SW480 (cell line): ENCODE measurements at regions not wholly inside any gene's neighbourhood (a gene's known extent, or its start where the extent isn't known, plus 50 kb on each side); places are given as distances from the start of the nearest gene placed in this dataset.

ENCODE experiments used
- DNase-seq: peaks from one replicate; pipeline ENCODE4 v3.0.0-alpha.2; 2016; ENCODE audit warnings: low spot score

- DNase-seq, result no peak
Measured at GRCh38 chr3:157581371-157581770, 78.2 kb upstream of the VEPH1 start.

GRCh38 chr3:157578181-157578580, 75.0 kb upstream of the VEPH1 start:
- no peak for DNase-seq

- no peak for DNase-seq
Measured at GRCh38 chr3:157574531-157574930, 71.3 kb upstream of the VEPH1 start.

GRCh38 chr3:157573780-157574378, 70.7 kb upstream of the VEPH1 start:
- peak; percentile 17 for DNase-seq

DNA sequence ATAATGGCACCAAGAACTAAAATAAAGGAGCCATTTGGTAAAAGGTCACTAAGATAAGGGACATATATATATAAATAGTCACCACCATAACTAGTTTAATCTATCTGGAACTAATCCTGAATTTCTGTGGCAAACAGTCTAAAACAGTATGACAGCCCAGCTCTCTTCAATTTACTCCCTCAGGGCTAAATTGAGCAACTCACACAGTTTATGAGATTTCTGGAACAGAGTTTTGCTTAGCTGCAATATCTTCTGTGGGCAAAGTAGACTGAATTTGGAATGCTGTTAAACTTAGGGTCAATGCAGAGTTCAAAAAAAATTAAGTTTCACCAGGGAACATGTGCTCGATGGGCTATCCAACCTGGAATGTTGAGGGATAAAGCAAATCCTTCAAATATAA, 70.1 kb upstream of the VEPH1 start:
- DNase-seq, result no peak

DNA sequence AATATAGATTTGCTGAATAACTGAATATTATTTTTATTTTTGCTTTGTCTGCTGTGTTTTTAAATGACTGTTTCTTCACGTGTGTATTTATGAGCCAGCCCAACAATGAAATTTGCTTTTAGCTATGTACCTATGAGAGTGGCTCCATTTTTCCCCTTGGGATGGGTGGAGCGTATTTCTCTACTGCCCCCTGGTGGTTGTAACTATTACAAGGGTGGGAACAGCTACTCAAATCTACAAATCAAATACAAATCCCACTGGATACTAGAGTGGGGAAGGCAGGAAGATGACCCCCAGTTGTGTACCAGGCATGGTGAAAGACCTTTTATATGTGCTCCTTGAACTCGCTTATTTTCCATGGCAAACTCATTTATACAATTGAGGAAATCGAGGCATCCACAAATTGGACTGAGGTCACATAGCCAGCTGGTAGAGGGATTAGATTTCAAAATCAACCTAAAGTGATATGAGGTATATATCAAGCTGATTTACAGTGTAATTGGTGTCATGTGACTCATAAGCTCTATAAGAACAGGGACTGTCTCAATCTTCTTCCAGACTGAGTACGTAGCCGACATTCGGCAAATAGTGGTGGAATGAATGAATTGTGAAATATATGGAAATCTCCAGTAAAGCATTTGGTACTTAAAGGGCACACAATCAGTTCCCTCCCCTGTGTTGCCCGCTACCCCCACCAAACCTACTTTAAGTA, 69.5 kb upstream of the VEPH1 start:
- DNase-seq, result peak; percentile 68

GRCh38 chr3:157566596-157566995, 63.4 kb upstream of the VEPH1 start:
- DNase-seq, result no peak

GRCh38 chr3:157559401-157559800, 56.2 kb upstream of the VEPH1 start:
- DNase-seq, result no peak
